Tibial nerve (tissue), 4 donors: ENCODE measurements at regions not wholly inside any gene's neighbourhood (a gene's known extent, or its start where the extent isn't known, plus 50 kb on each side); places are given as distances from the start of the nearest gene placed in this dataset.

Source experiments
- DNase-seq, 2 donors: peaks; one replicate each; pipeline ENCODE4 v3.0.0-alpha.2; 2019; ENCODE audit warnings: low spot score in 2 of 2
- H3K27ac ChIP-seq, 4 donors: fragments of 200-600 bp; sonication (generic) in 3 of 4; one replicate each; pipeline ENCODE4 v1.5.1; 2017 to 2019; ENCODE audit warnings: mild to moderate bottlenecking in 1 of 4
- H3K27me3 ChIP-seq, 2 donors: fragments of 200-600 bp; sonication (generic) in 1 of 2; one replicate each; pipeline versions ENCODE4 v1.5.1 to v1.6.0; 2017 to 2019
- H3K36me3 ChIP-seq, 3 donors: fragments of 200-600 bp; sonication (generic); one replicate each; pipeline ENCODE4 v1.5.1; 2018 to 2019
- H3K4me1 ChIP-seq, 4 donors: fragments of 200-600 bp; sonication (generic) in 3 of 4; one replicate each; pipeline ENCODE4 v1.5.1; 2017 to 2019
- H3K4me3 ChIP-seq, 4 donors: fragments of 200-600 bp; sonication (generic) in 3 of 4; one replicate each; pipeline ENCODE4 v1.5.1; 2017 to 2019; ENCODE audit warnings: mild to moderate bottlenecking in 1 of 4, moderate library complexity in 1 of 4
- H3K9me3 ChIP-seq, 4 donors: fragments of 200-600 bp; sonication (generic) in 3 of 4; one replicate each; pipeline ENCODE4 v1.5.1; 2017 to 2019
- EP300 ChIP-seq, 2 donors: sonication (generic); formaldehyde crosslinking; IDR thresholded peaks; one replicate each; pipeline ENCODE4 v1.6.1; 2017; ENCODE audit warnings: antibody characterized with exemption in 2 of 2, mild to moderate bottlenecking in 1 of 2
- POLR2A ChIP-seq, 2 donors: fragments of 450-650 bp; IDR thresholded peaks; one replicate each; pipeline ENCODE4 v1.6.1; 2017; ENCODE audit warnings: antibody characterized with exemption in 2 of 2, mild to moderate bottlenecking in 2 of 2, moderate library complexity in 2 of 2
- WGBS, 2 donors: methylation state at CpG; one replicate each; pipeline ENCODE4 v1.1.5; 2018; 5-methylcytosine and 5-hydroxymethylcytosine counted together
- TF ChIP-seq, protein P1 (sequence below), 5 experiments: fragments of 200-600 bp in 3 of 5; fragments of 450-650 bp in 2 of 5; sonication (generic) in 3 of 5; IDR thresholded peaks; one replicate each; pipeline ENCODE4 v1.5.1; 2016 to 2019; ENCODE audit warnings: antibody characterized with exemption in 5 of 5, mild to moderate bottlenecking in 3 of 5, moderate library complexity in 2 of 5

DNA sequence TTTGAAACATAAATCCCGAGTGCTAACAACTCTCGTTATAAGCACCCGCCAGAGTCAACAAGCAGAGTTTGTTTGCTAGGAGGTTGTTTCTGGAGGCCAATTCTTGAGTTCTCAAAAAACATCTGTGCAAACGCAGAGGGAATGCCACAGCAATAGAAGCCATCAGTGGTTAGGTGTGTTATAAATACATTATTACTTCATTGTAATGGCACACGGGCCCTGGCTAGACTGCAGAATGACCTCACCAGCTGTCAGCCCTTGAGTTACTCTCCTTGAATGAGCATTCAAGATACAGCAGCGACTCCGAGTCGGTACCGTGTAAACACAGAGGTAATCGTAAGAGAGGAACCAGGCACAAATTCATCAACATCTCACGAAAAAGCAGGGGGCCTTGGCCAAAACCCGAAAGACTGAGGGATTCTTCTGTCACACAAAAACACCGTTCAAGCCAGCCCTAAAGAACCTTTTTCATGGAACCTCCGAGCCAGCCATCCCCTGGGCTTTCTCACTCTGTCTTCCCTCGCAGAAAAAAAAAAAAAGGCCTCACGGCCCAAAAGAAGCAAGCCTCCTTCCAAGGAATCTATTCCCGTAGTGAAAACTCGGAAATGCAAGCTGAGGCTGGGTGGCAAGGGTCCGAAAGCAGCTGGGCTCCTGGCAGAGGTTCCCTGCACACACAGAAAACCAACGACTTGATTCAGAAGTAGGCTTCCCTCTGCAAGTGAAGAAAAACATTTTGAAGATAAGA, 133.7 kb upstream of the MEIS1 start:
- H3K27ac ChIP-seq = peak overlapping the region in 2 of 4 donors; percentile 4 to 20
- TF ChIP-seq, protein P1, sequence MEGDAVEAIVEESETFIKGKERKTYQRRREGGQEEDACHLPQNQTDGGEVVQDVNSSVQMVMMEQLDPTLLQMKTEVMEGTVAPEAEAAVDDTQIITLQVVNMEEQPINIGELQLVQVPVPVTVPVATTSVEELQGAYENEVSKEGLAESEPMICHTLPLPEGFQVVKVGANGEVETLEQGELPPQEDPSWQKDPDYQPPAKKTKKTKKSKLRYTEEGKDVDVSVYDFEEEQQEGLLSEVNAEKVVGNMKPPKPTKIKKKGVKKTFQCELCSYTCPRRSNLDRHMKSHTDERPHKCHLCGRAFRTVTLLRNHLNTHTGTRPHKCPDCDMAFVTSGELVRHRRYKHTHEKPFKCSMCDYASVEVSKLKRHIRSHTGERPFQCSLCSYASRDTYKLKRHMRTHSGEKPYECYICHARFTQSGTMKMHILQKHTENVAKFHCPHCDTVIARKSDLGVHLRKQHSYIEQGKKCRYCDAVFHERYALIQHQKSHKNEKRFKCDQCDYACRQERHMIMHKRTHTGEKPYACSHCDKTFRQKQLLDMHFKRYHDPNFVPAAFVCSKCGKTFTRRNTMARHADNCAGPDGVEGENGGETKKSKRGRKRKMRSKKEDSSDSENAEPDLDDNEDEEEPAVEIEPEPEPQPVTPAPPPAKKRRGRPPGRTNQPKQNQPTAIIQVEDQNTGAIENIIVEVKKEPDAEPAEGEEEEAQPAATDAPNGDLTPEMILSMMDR (IDR thresholded peaks at IDR 0.05) = no peak
- peak in 1 of 2 donors; percentile 45 for TF ChIP-seq EP300 (IDR thresholded peaks at IDR 0.05)
- no peaks in the 10 kb centered on the region for H3K9me3 ChIP-seq
- peaks cover 0 to 29% (median 7%) of the 10 kb centered on the region in 4 donors for H3K4me1 ChIP-seq
- WGBS, 2 donors = 56 to 62% methylated on average over 20 of the region's 20 CpGs
- DNase-seq = peak; percentile 16 to 42
- H3K36me3 ChIP-seq = no peaks in the 10 kb centered on the region
- H3K4me3 ChIP-seq = peak overlapping the region in 1 of 4 donors; percentile 23
- no peaks in the 10 kb centered on the region for H3K27me3 ChIP-seq

DNA sequence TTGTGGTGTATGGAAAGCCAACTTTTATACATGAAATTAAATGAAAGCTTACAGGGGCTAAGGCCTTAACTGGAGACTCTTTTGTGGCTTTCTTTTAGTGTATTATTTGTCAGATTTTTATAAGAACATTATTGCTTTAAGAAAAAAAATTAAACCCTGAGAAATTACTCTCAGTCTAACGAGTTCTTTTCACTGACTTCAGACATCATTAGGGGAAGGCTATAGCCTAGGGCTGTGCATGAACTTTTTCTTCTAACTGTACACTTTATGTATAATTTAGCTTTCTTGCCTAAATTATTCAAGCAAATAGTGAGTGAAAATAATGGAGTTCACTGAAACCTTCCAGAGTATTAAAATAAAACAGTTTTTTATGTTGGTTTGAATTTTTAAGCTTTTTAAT, 151.1 kb upstream of the MEIS1 start:
- no peak overlapping the region for H3K4me3 ChIP-seq
- H3K27me3 ChIP-seq = no peaks in the 10 kb centered on the region
- H3K36me3 ChIP-seq = no peaks in the 10 kb centered on the region
- DNase-seq = no peak
- no peak overlapping the region for H3K27ac ChIP-seq
- H3K4me1 ChIP-seq = no peaks in the 10 kb centered on the region
- 19 to 31% methylated on average over 1 of the region's 1 CpG for WGBS, 2 donors
- TF ChIP-seq EP300 (IDR thresholded peaks at IDR 0.05) = no peak
- TF ChIP-seq, protein P1 (IDR thresholded peaks at IDR 0.05) = no peak
- no peak for TF ChIP-seq POLR2A (IDR thresholded peaks at IDR 0.05)
- H3K9me3 ChIP-seq = no peaks in the 10 kb centered on the region

DNA sequence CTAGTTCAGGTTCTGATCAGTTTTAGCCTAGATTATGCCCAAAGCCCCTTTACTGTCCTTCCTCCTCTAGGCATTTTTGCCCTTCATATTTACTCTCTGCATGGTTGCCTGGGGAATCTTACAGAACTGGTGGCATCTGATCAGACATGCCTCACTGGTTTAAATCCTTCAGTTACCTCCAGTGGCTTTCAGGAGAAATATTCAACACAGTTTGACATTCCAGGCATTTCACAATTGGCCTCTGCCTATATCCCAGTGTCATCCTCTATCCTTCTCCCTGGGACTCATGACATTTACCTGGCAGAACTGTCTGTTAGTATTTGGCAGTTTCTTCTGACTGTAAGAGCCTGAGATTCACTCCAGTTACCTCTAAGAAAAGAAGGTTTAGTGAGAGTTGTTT, 152.9 kb upstream of the MEIS1 start:
- TF ChIP-seq, protein P1 (IDR thresholded peaks at IDR 0.05) = no peak
- no peak for TF ChIP-seq POLR2A (IDR thresholded peaks at IDR 0.05)
- no peak for TF ChIP-seq EP300 (IDR thresholded peaks at IDR 0.05)
- Histone ChIP-seq H3K9me3 (no peaks in the 10 kb centered on the region), H3K27ac (no peak overlapping the region), H3K4me3 (no peak overlapping the region), H3K4me1 (no peaks in the 10 kb centered on the region), H3K27me3 (no peaks in the 10 kb centered on the region), H3K36me3 (no peaks in the 10 kb centered on the region)
- DNase-seq = no peak

DNA sequence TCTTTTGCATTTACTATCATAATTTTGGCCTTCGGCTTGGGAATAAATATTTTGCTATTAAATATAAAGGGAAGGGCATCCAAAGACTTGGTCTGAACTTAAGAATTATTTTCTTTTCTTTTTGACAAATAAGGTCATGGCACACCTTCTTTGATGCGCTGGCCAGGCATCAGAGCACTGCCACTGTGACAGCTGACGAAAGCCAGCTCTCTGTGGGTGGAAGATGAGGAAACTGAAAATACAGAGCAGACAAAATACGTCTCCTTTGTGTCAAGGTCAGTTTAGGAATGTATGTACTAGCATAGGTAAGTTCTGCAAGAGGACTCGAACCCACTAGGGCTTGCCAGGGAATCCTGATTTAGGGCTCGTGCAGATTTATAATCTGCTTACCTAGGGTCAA, 155.9 kb upstream of the MEIS1 start:
- DNase-seq = no peak
- no peak overlapping the region for H3K4me3 ChIP-seq
- H3K36me3 ChIP-seq = no peaks in the 10 kb centered on the region
- TF ChIP-seq EP300 (IDR thresholded peaks at IDR 0.05) = no peak
- TF ChIP-seq POLR2A (IDR thresholded peaks at IDR 0.05) = no peak
- TF ChIP-seq, protein P1 (IDR thresholded peaks at IDR 0.05) = no peak
- 90 to 95% methylated on average over 6 of the region's 6 CpGs for WGBS, 2 donors
- no peaks in the 10 kb centered on the region for H3K27me3 ChIP-seq
- H3K27ac ChIP-seq = no peak overlapping the region
- no peaks in the 10 kb centered on the region for H3K4me1 ChIP-seq
- H3K9me3 ChIP-seq = no peaks in the 10 kb centered on the region

DNA sequence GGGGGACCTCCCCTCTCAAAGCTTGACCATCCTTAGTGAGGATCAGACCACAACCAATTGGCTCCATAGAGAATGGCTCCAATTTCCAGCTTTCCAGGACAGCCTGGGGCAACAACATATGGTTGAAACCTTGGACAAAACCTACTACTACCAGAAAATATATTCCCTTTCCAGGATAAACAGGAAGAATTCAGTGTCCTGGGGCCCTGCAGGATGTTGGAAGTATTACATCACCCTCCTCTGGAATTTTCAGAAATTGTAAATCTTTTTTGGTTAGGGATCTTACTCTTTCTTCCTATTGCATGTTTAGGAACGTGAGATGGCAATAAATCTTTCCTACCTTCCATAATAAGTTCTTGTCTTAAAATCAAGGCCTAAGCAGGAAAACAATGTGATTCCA, 158.9 kb upstream of the MEIS1 start:
- Histone ChIP-seq H3K27me3 (no peaks in the 10 kb centered on the region), H3K36me3 (no peaks in the 10 kb centered on the region), H3K9me3 (no peaks in the 10 kb centered on the region), H3K4me3 (no peak overlapping the region), H3K4me1 (no peaks in the 10 kb centered on the region), H3K27ac (no peak overlapping the region)
- TF ChIP-seq EP300 (IDR thresholded peaks at IDR 0.05) (no peak), POLR2A (IDR thresholded peaks at IDR 0.05) (no peak)
- TF ChIP-seq, protein P1 (IDR thresholded peaks at IDR 0.05) = no peak
- 72 to 81% methylated on average over 1 of the region's 1 CpG for WGBS, 2 donors
- no peak for DNase-seq
